Hematopoietic multipotent progenitor cell treated with erythropoietin and hydrocortisone succinate and interleukin-3 and kit ligand, for 17 days (in vitro differentiated cells): ENCODE measurements at regions not wholly inside any gene's neighbourhood (a gene's known extent, or its start where the extent isn't known, plus 50 kb on each side); places are given as distances from the start of the nearest gene placed in this dataset.

Source experiments
- DNase-seq: peaks from one replicate; pipeline ENCODE4 v3.0.0-alpha.2; 2015; ENCODE audit warnings: low spot score

DNA sequence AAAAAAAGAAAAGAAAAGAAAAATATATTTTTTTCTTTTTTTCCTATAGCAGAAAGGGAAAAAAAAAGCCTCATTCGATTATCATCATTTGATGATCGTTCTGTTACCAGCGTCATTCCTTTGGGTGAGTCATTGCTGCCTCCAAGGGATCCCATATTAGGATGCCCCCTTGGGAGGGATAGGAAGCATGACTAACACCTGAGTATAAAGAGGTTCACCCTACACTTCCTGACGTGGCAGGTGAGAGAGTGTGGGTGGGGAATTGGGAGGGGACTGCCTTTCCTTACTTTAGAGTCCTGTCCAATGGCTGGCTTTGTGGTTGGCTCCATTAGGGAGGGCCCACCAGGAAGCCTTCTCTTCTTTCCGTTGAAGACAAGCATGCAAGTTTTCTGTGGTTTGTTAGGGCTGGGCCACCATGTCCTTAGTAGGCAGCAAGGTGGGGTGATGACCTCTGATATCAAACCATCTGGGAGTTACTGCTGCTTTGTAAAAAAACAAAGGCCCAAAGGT, 56.1 kb upstream of the FUT8 start:
- DNase-seq = no peak

DNA sequence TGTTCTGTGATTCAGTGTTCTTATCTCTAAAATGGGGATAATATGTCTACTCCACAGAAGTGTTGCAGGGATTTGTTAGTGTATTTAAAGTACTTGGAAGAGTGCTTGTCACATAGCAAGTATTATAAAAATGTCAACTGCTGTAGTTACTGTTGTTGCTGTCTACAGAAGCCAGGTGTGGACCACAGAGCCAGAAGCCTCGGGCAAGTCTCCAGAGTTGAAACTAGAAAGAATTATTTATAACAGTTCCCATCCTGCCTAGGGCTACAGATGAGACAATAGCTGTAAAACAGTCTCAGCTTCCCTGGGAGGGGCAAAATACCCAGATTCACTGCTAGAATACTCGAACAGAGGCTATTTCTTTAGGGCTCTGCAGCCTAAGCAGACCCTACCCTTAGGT, 55.4 kb upstream of the FUT8 start:
- DNase-seq = no peak

DNA sequence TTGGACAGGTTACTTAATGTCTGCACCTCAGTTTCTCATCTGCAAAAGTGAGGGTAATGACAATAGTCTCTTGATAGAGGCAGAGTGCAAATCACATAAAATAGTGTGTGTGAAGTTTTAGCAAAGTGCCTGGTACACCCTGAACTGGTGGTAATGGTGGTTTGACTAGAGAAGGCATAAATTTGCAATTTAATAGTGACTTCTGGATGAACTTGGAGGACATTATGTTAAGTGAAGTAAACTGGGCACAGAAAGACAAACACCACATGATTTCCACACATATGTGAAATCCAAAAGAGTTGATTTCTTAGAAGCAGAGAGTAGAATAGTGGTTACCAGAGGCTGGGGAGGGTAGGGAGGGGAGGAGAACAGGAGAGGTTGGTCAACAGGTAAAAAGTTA, 54.8 kb upstream of the FUT8 start:
- DNase-seq = no peak

DNA sequence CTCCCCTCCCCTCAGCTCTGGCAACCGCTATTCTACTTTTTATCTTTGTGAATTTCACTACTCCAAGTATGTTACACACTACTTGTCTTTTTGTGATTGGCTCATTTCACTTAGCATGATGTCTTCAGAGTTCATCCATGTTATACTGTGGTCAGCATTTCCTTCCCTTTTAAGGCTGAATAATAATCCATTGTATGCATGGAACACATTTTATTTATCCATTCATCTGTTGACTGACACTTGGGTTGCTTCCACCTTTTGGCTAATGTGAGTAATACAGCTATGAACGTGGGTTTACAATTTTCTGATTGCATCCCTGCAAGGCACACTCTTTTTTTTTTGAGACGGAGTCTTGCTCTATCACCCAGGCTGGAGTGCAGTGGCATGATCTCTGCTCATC, 53.0 kb upstream of the FUT8 start:
- no peak for DNase-seq

DNA sequence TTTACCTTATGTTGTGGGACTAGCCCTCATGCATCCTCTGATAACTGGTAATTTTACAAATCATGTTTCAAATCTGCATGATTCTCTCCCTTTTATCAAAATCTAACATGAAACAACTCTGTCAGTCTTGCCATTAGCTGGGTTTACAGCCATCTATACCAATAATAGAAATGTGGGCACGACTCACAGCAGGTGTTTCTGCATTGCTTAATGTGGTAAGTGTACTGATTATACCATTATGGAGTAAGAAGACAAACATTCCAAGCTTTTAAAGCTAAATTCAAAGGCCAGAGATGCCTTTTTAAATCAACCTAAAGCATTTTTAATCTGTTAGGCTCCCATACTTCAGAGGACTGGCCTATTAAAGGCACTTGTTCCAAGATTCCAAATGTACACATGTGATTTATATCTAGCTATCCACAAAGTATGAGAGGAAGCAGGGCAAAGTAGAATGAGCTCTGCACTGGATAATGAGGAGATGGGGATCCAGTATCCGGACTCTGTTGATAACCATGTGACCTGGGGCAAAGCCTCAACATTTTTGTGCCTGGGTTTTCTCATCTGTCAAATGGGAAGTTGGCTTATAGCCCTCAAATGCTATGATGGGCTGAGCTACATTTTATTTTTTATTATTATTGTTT, 52.3 kb upstream of the FUT8 start:
- DNase-seq = no peak

DNA sequence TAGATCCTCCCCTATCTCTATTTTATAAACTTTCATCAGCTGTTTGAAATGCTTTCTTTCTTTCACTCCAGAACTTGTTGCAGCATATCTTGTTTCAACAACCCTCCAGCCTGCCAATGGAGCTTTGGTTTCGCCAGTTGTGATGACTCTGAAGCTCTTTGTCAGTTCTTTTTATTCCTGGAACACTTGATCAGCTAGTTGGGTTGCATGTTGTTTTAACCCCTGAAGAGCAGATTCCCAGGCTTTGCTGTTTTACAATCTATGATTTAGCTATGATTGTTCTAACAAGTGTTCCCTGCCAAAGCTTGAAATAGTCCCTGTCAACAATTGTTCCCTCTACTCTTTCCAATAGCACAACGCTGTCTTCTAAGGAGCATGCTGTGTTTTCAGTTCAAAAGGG, 50.6 kb upstream of the FUT8 start:
- no peak for DNase-seq
